NT2/D1 (cell line): ENCODE measurements at regions not wholly inside any gene's neighbourhood (a gene's known extent, or its start where the extent isn't known, plus 50 kb on each side); places are given as distances from the start of the nearest gene placed in this dataset.

Source experiments
- DNase-seq: peaks from one replicate; pipeline ENCODE4 v3.0.0-alpha.2; 2011; ENCODE audit warnings: low read depth, low spot score
- H3K27me3 ChIP-seq: 2 replicates; pipeline ENCODE4 v1.6.0; 2011; ENCODE audit warnings: mild to moderate bottlenecking; ENCODE audit not compliant: insufficient read length, insufficient read depth
- H3K36me3 ChIP-seq: 2 replicates; pipeline ENCODE4 v1.6.1; 2011; ENCODE audit warnings: mild to moderate bottlenecking, low read length, mixed read lengths; ENCODE audit not compliant: insufficient read depth, insufficient read length
- H3K4me1 ChIP-seq: 2 replicates; pipeline ENCODE4 v1.5.1; 2011; ENCODE audit not compliant: insufficient read depth, insufficient read length
- H3K4me3 ChIP-seq: 2 replicates; pipeline ENCODE4 v1.5.1; 2011; ENCODE audit warnings: low read depth; ENCODE audit not compliant: insufficient read length
- H3K9ac ChIP-seq: 2 replicates; pipeline ENCODE4 v1.6.0; 2011; ENCODE audit warnings: low read depth; ENCODE audit not compliant: insufficient read length
- H3K9me3 ChIP-seq: 2 replicates; pipeline ENCODE4 v1.5.1; 2011; ENCODE audit warnings: mild to moderate bottlenecking, low read length; ENCODE audit not compliant: insufficient read depth
- SUZ12 ChIP-seq: IDR thresholded peaks from 2 replicates; pipeline ENCODE4 v1.6.1; 2011; ENCODE audit not compliant: insufficient read length, insufficient read depth; ENCODE audit errors: extremely low read depth
- YY1 ChIP-seq: IDR thresholded peaks from 2 replicates; pipeline ENCODE4 v1.6.1; 2011; ENCODE audit not compliant: insufficient read length, insufficient read depth
- ZNF274 ChIP-seq: IDR thresholded peaks from 2 replicates; pipeline ENCODE4 v1.6.1; 2011; ENCODE audit warnings: mild to moderate bottlenecking, low read depth, low read length

DNA sequence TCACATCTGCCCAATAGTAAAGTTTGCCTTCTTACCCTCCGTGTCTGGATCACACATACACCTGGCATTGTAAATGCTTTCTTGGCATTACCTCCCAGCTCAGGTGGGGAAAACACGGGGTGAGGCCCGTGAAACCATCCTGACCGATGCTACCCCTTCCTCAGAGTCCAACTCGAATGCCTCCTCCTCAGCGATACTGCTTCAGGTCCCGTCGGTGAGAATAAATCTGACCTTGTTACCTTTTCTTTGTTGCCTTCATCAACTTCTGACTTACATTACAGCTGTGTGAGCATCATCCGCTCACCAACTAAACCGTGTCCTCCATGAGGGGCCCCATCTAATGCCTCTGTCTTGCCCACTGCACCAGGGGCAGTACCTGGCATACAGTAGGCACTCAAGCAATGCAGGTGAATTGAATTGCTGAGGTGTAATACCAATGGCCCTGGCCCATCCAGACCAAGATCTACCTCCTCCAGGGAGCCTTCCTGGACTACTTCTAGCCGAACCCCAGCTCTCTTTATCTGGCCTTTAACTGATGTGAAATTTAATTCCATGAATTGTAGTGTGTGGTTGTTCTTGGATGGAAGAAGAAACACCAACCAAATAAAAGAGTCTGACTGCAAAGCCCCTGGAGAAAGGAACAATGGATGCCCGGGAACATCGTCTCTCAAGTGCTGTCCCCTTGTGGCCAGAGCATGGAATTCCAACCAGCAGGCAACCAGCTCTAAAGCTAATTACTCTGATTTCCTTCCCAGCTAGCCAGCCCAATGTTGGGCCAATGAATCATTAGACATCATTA, 141.5 kb downstream of the ANKRD60 start:
- Histone ChIP-seq H3K4me3 (no peak overlapping the region), H3K36me3 (no peaks in the 10 kb centered on the region), H3K9ac (no peak overlapping the region), H3K4me1 (no peaks in the 10 kb centered on the region), H3K27me3 (no peaks in the 10 kb centered on the region), H3K9me3 (no peaks in the 10 kb centered on the region)
- no peak for TF ChIP-seq YY1
- TF ChIP-seq SUZ12 = no peak
- no peak for TF ChIP-seq ZNF274
- peak; percentile 52 for DNase-seq

DNA sequence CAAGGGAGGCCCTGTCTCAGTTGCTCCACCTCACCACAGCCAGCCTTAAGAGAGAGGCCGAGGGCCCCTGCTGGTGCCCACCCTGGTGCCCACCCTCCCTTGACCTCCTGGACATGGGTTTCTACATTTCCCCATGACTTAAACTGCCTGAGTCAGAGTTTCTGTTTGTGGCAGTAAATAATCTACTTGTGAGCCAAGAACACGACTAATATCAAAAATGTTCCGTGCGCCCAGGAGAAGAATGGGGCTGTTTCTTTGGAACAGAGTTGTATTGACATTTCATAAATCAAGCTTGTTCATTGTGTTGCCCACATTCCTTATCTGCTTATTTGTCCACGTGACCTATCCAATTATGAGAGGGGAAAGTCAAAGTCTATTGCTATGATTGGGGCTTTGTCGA, 143.5 kb downstream of the ANKRD60 start:
- Histone ChIP-seq H3K27me3 (no peaks in the 10 kb centered on the region), H3K9me3 (no peaks in the 10 kb centered on the region), H3K9ac (no peak overlapping the region), H3K4me3 (no peak overlapping the region), H3K36me3 (no peaks in the 10 kb centered on the region), H3K4me1 (no peaks in the 10 kb centered on the region)
- DNase-seq = no peak
- TF ChIP-seq YY1 (no peak), ZNF274 (no peak), SUZ12 (no peak)

DNA sequence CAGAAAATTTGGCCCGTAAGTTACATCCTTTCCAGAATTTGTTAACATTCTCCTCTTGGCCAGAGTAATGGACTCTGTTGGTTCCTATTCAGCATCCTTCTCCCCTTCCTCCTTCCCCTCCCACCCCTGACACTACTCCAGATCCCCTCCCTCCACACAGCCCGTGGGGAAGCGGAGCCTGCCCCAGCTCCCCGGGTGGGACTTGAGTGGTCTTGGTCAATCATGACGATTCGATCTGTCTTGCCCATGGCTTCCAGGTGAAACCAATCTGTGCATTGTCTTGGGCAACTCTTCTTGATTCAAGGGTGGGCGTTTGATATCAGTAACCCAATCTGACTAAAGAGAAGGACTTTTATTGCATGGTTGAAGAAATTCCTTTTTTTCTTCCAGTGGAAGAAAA, 143.9 kb downstream of the ANKRD60 start:
- Histone ChIP-seq H3K9ac (no peak overlapping the region), H3K27me3 (no peaks in the 10 kb centered on the region), H3K4me1 (no peaks in the 10 kb centered on the region), H3K9me3 (no peaks in the 10 kb centered on the region), H3K36me3 (no peaks in the 10 kb centered on the region), H3K4me3 (no peak overlapping the region)
- TF ChIP-seq ZNF274 (no peak), YY1 (no peak), SUZ12 (no peak)
- no peak for DNase-seq

DNA sequence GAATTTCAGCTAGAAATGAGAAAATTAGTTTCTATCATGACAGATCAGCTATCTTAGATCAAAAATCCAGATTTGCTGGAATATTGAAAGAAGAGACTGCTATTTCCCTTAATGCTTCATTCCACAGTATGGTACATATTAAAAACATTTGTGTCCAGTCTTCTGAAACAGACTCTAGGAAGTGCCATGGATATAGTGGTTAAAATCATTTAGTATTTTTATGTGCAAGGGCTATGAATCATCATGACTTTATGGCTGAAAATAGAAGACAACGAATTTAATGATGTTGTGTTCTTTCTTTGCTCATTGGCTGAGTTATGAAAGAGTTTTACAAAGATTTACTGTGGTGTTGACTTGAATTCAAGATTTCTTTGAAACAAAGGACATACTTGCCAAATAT, 146.6 kb downstream of the ANKRD60 start:
- Histone ChIP-seq H3K36me3 (no peaks in the 10 kb centered on the region), H3K9ac (no peak overlapping the region), H3K4me1 (no peaks in the 10 kb centered on the region), H3K4me3 (no peak overlapping the region), H3K27me3 (no peaks in the 10 kb centered on the region), H3K9me3 (peaks cover 5% of the 10 kb centered on the region; the same call in 1 of the 2 replicates)
- no peak for DNase-seq
- no peak for TF ChIP-seq ZNF274
- no peak for TF ChIP-seq YY1
- no peak for TF ChIP-seq SUZ12

DNA sequence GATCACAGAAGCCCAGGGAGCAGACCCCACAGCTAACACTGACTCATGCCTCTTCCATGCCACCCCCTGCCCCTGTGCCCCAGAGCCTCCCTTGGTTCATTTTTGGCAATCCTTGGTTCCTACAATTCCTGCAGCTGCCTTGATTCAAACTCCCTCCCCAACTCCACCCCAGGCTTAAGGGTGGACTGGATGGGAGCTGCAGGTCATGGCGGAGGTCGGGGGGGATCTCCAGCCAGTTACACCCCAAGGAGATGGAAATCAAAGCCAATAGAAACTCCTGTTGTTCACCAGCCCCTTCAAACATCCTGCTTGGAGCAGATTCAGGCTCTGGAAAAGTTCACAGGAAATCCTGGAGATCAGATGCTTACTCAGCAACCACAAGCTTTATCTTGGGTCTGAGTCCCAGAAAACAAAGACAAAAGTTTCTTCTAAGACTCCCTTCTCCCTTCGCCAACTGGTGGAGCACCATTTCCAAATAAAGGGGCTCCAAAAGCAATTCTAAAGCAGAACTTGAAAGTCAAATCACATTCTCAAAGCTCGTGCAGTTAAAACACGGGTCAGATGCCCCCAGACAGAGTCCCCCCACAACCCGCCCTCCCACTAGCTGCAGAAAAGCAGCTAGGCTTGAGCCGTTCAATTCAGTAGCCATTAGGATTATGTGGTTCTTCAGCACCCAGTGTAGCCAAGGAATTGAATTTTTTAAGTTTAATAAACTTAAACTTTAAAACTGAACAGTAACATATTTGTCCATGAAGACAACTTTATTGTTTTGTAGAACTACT, 149.5 kb downstream of the ANKRD60 start:
- H3K4me1 ChIP-seq = peaks cover 6% of the 10 kb centered on the region
- DNase-seq = no peak
- no peak overlapping the region for H3K4me3 ChIP-seq
- no peak overlapping the region for H3K9ac ChIP-seq
- peaks cover 5% of the 10 kb centered on the region; the same call in 1 of the 2 replicates for H3K9me3 ChIP-seq
- H3K27me3 ChIP-seq = no peaks in the 10 kb centered on the region
- TF ChIP-seq YY1 (no peak), SUZ12 (no peak), ZNF274 (no peak)
- H3K36me3 ChIP-seq = no peaks in the 10 kb centered on the region

DNA sequence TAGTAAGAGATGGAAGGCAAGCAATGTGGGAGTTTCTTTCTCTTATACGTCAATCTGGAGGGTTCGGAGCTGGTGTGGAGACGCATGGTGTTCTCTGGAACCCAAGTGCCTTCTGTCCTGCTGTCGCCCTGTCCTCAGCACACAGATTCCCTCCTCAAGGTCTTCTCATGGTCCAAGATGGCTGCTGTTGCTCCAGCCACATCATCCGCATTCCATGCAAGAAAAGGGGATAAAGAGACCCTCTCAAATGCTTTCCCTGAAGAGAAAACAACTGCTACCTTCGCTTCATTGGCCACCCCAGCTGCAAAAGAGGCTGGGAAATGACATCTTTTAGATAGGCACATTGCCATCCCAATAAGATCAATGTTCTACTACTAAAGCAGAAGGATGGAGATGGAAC, 151.2 kb downstream of the ANKRD60 start:
- Histone ChIP-seq H3K9ac (no peak overlapping the region), H3K9me3 (peaks cover 5% of the 10 kb centered on the region; the same call in 1 of the 2 replicates), H3K36me3 (no peaks in the 10 kb centered on the region), H3K4me1 (peaks cover 8% of the 10 kb centered on the region), H3K4me3 (no peak overlapping the region), H3K27me3 (no peaks in the 10 kb centered on the region)
- no peak for TF ChIP-seq YY1
- no peak for TF ChIP-seq ZNF274
- TF ChIP-seq SUZ12 = no peak
- DNase-seq = no peak

DNA sequence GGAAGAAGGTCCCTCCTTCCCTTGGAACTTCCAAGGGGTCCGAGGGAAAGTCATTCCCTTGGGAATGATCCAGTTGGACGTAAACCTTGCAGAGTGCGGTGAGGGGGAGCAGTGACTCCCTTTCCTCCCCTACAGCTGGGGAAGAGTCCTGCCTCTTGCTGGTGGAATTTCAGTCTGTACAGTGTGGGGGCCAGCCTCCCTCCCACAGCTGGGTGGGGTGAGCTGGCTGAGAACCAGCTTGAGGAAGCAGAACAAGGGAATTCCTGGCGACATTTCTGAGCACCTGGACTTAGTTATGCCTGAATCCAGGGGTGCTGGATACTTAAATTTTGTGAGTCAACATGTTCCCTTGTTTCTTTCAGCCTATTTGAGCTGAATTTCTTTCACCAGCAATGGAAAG, 152.0 kb downstream of the ANKRD60 start:
- Histone ChIP-seq H3K9me3 (peaks cover 5% of the 10 kb centered on the region; the same call in 1 of the 2 replicates), H3K9ac (no peak overlapping the region), H3K4me3 (no peak overlapping the region), H3K36me3 (no peaks in the 10 kb centered on the region), H3K27me3 (no peaks in the 10 kb centered on the region), H3K4me1 (peaks cover 8% of the 10 kb centered on the region)
- TF ChIP-seq SUZ12 = no peak
- no peak for TF ChIP-seq ZNF274
- no peak for TF ChIP-seq YY1
- no peak for DNase-seq
